Astrocyte of the spinal cord (primary cell): ENCODE measurements at regions not wholly inside any gene's neighbourhood (a gene's known extent, or its start where the extent isn't known, plus 50 kb on each side); places are given as distances from the start of the nearest gene placed in this dataset.

ENCODE experiments used
- DNase-seq: peaks from one replicate; pipeline ENCODE4 v3.0.0; 2011; ENCODE audit warnings: low read depth, low spot score
- H3K4me3 ChIP-seq: 2 replicates; pipeline ENCODE4 v1.5.1; 2011; ENCODE audit warnings: low read depth, mild to moderate bottlenecking, low read length, moderate library complexity
- CTCF ChIP-seq: IDR thresholded peaks from 2 replicates; pipeline ENCODE4 v1.5.1; 2012; ENCODE audit warnings: low read depth, mild to moderate bottlenecking, low read length, inconsistent platforms
- in situ Hi-C: cut with HindIII; loops from 2 replicates; pipeline ENCODE4 v1.10.0; 2017; ENCODE audit warnings: low sequenced_read_pairs

GRCh38 chr5:87661784-87662566 is 249.2 kb upstream of the CCNH start:
- no peak overlapping the region for H3K4me3 ChIP-seq
- in situ Hi-C loops: no loop called here
- TF ChIP-seq CTCF: no peak
- no peak for DNase-seq

GRCh38 chr5:87653242-87653641 is 240.5 kb upstream of the CCNH start:
- DNase-seq: no peak
- TF ChIP-seq CTCF: no peak
- no peak overlapping the region for H3K4me3 ChIP-seq
- in situ Hi-C loops: no loop called here

GRCh38 chr5:87650284-87650683 is 237.6 kb upstream of the CCNH start:
- in situ Hi-C loops: no loop called here
- peak; percentile 61 for DNase-seq
- no peak for TF ChIP-seq CTCF

GRCh38 chr5:87649455-87649854 is 236.7 kb upstream of the CCNH start:
- in situ Hi-C loops: no loop called here
- TF ChIP-seq CTCF: no peak
- peak; percentile 35 for DNase-seq

More at GRCh38 chr5:87650284-87650683, 237.6 kb upstream of the CCNH start:
- H3K4me3 ChIP-seq: no peak overlapping the region

GRCh38 chr5:87645224-87645623 is 232.5 kb upstream of the CCNH start:
- TF ChIP-seq CTCF: no peak
- H3K4me3 ChIP-seq: no peak overlapping the region
- DNase-seq: no peak
- in situ Hi-C loops: no loop called here

More at GRCh38 chr5:87649455-87649854, 236.7 kb upstream of the CCNH start:
- no peak overlapping the region for H3K4me3 ChIP-seq

GRCh38 chr5:87640902-87641301 is 228.2 kb upstream of the CCNH start:
- TF ChIP-seq CTCF: no peak
- in situ Hi-C loops: no loop called here
- H3K4me3 ChIP-seq: no peak overlapping the region
- no peak for DNase-seq
